Duodenal mucosa (tissue), 2 donors: ENCODE measurements at regions not wholly inside any gene's neighbourhood (a gene's known extent, or its start where the extent isn't known, plus 50 kb on each side); places are given as distances from the start of the nearest gene placed in this dataset.

ENCODE experiments used
- H3K27ac ChIP-seq: one replicate; pipeline ENCODE4 v1.7.0; 2013; ENCODE audit warnings: low read depth, low read length
- H3K27me3 ChIP-seq, 2 donors: one replicate each; pipeline ENCODE4 v1.7.0; 2013; ENCODE audit warnings: low read length in 2 of 2, control low read depth in 1 of 2; ENCODE audit not compliant: insufficient read depth in 2 of 2, control insufficient read depth in 1 of 2
- H3K36me3 ChIP-seq, 2 donors: one replicate each; pipeline ENCODE4 v1.7.0; 2013; ENCODE audit warnings: low read length in 2 of 2, control low read depth in 1 of 2; ENCODE audit not compliant: insufficient read depth in 2 of 2, control insufficient read depth in 1 of 2
- H3K4me1 ChIP-seq, 2 donors: one replicate each; pipeline ENCODE4 v1.7.0; 2013; ENCODE audit warnings: low read length in 2 of 2, control low read depth in 1 of 2; ENCODE audit not compliant: insufficient read depth in 2 of 2, control insufficient read depth in 1 of 2
- H3K4me3 ChIP-seq, 2 donors: one replicate each; pipeline ENCODE4 v1.7.0; 2013; ENCODE audit warnings: low read length in 2 of 2, low read depth in 1 of 2
- H3K9ac ChIP-seq, 2 donors: one replicate each; pipeline ENCODE4 v1.7.0; 2013; ENCODE audit warnings: low read length in 2 of 2, low read depth in 1 of 2
- H3K9me3 ChIP-seq, 2 donors: one replicate each; pipeline ENCODE4 v1.7.0; 2013; ENCODE audit warnings: low read length in 2 of 2, control low read depth in 1 of 2; ENCODE audit not compliant: control insufficient read depth in 1 of 2

DNA sequence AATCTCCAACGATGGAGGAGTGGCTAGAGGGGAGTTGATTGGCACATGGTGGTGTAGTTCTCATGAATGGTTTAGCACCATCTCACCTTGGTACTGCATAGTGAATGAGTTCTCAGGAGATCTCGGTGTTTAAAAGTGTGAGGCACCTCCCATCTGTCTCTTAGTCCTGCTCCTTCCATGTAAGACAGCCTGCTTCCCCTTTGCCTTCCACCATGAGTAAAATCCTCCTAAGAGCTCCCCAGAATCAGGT is 428.8 kb upstream of the MAF start:
- H3K9ac ChIP-seq = no peak overlapping the region

DNA sequence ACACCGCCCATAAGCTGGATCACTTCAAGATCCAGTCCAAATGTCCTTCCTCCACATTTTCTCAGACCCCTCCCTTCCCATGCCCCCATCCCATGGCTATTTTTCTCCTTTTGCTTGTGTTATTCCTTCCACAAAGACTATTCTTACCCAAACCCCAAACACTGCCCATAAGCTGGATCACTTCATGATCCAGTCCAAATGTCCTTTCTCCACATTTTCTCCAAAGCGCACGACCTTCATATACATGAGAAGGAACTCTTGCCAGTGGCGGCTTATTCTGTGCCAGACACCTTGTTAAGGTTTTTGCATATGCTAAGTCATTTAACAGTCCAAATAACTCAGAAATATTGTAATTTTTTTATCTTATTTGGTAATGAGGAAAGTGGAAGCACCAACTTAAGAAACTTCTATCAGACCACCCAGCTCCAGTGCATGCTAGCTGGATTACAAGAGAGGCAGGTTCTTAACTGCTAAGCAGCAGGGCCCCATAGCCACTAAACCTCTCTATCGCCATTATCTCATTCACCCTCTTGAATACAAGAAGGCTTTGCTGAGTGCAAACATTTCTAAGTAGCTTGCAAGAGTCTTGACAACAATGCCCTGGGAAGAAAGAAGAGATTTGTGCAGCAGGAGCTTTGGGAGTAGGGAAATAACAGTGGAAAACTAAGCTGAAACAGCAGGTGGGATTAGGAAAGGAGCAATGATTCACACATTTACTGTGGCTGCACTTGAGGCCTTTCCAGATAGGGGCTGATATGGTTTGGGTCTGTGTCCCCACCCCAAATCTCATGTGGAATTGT is 428.2 kb upstream of the MAF start:
- no peaks in the 10 kb centered on the region for H3K9me3 ChIP-seq
- no peaks in the 10 kb centered on the region for H3K27me3 ChIP-seq
- no peak overlapping the region for H3K27ac ChIP-seq
- H3K9ac ChIP-seq = no peak overlapping the region
- H3K4me3 ChIP-seq = no peak overlapping the region
- no peaks in the 10 kb centered on the region for H3K36me3 ChIP-seq
- H3K4me1 ChIP-seq = peaks cover 5 to 27% of the 10 kb centered on the region in 2 donors

More for the DNA sequence above, 428.8 kb upstream of the MAF start:
- Histone ChIP-seq H3K27ac (no peak overlapping the region), H3K9me3 (no peaks in the 10 kb centered on the region), H3K4me3 (no peak overlapping the region), H3K4me1 (peaks cover 5 to 27% of the 10 kb centered on the region in 2 donors), H3K36me3 (no peaks in the 10 kb centered on the region), H3K27me3 (no peaks in the 10 kb centered on the region)

GRCh38 chr16:80027007-80027965 is 426.7 kb upstream of the MAF start:
- no peaks in the 10 kb centered on the region for H3K9me3 ChIP-seq
- H3K36me3 ChIP-seq = no peaks in the 10 kb centered on the region
- H3K27me3 ChIP-seq = no peaks in the 10 kb centered on the region
- peak overlapping the region in 1 of 2 donors; percentile 45 for H3K9ac ChIP-seq
- H3K4me1 ChIP-seq = peaks cover 5 to 27% of the 10 kb centered on the region in 2 donors
- peak overlapping the region in 1 of 2 donors; percentile 47 for H3K4me3 ChIP-seq
- H3K27ac ChIP-seq = no peak overlapping the region

- Histone ChIP-seq H3K9me3 (no peaks in the 10 kb centered on the region), H3K4me3 (no peak overlapping the region), H3K4me1 (peaks cover 5 to 27% of the 10 kb centered on the region in 2 donors), H3K36me3 (no peaks in the 10 kb centered on the region), H3K9ac (no peak overlapping the region), H3K27ac (no peak overlapping the region), H3K27me3 (no peaks in the 10 kb centered on the region)
Observed at GRCh38 chr16:80025236-80025635, 424.7 kb upstream of the MAF start.

- Histone ChIP-seq H3K4me1 (peaks cover 5 to 27% of the 10 kb centered on the region in 2 donors), H3K36me3 (no peaks in the 10 kb centered on the region), H3K4me3 (no peak overlapping the region), H3K27ac (no peak overlapping the region), H3K9ac (no peak overlapping the region), H3K27me3 (no peaks in the 10 kb centered on the region), H3K9me3 (no peaks in the 10 kb centered on the region)
Observed at GRCh38 chr16:80024443-80024842, 423.9 kb upstream of the MAF start.

DNA sequence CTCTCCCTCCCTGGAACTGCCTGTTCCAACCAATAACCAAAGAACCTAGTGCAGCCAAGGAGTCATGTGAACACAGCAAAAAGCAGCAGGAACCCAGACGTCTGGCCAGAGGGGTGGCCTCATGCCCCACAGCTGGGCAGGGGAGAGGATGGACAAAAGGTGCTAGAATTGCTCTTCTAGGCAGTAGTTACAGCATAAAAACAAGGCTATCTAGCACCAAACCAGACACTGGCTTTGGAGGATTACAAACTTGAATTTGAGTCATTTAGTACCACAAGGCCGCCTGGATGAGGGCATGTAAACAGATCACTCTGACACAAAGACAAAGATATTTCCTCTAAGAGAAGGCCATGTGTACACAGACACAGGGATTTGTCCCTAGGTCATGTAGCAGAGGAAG is 423.3 kb upstream of the MAF start:
- H3K27ac ChIP-seq = no peak overlapping the region
- peaks cover 5 to 27% of the 10 kb centered on the region in 2 donors for H3K4me1 ChIP-seq
- H3K9me3 ChIP-seq = no peaks in the 10 kb centered on the region
- no peaks in the 10 kb centered on the region for H3K27me3 ChIP-seq
- H3K36me3 ChIP-seq = no peaks in the 10 kb centered on the region
- no peak overlapping the region for H3K4me3 ChIP-seq
- no peak overlapping the region for H3K9ac ChIP-seq

DNA sequence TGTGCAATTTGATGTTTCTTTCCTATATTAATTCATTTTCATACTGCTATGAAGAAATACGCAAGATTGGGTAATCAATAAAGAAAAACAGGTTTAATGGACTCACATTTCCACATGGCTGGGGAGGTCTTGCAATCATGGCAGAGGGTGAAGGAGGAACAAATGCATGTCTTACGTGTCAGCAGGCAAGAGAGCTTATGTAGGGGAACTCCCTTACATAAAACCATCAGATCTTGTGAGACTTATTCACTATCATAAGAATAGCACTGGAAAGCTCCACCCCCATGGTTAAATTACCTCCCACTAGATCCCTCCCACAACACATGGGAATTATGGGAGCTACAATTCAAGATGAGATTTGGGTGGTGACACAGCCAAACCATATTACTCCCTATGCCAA is 418.9 kb upstream of the MAF start:
- Histone ChIP-seq H3K27me3 (no peaks in the 10 kb centered on the region), H3K4me3 (no peak overlapping the region), H3K27ac (no peak overlapping the region), H3K9me3 (no peaks in the 10 kb centered on the region), H3K4me1 (peaks cover 0 to 1% of the 10 kb centered on the region in 2 donors), H3K36me3 (no peaks in the 10 kb centered on the region), H3K9ac (no peak overlapping the region)

GRCh38 chr16:80018466-80018865 is 417.9 kb upstream of the MAF start:
- no peaks in the 10 kb centered on the region for H3K9me3 ChIP-seq
- H3K36me3 ChIP-seq = no peaks in the 10 kb centered on the region
- H3K9ac ChIP-seq = no peak overlapping the region
- no peaks in the 10 kb centered on the region for H3K4me1 ChIP-seq
- no peaks in the 10 kb centered on the region for H3K27me3 ChIP-seq
- H3K27ac ChIP-seq = no peak overlapping the region
- H3K4me3 ChIP-seq = no peak overlapping the region

- no peaks in the 10 kb centered on the region for H3K9me3 ChIP-seq
- no peak overlapping the region for H3K4me3 ChIP-seq
- no peaks in the 10 kb centered on the region for H3K4me1 ChIP-seq
- H3K27ac ChIP-seq = no peak overlapping the region
- no peaks in the 10 kb centered on the region for H3K27me3 ChIP-seq
- H3K9ac ChIP-seq = no peak overlapping the region
- no peaks in the 10 kb centered on the region for H3K36me3 ChIP-seq
Observed at GRCh38 chr16:80016731-80017326, 416.3 kb upstream of the MAF start.

DNA sequence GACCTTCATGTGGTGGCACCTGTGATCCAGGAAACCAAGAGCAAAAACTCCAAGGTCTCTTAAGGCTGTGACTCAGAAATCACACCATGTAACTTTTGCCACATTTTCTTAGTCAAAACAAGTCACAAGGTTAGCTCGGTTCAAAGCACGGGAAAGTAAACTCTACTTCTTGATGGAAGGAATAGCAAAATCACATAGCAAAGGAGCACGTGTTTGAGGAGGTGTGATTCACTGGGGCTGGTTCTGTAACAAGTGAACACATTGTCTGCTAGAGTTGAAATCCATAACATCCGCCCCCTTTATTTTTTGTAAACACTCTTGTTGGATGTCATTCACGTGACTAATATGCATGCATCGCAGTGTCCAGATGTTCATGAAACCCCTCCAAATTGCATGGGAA is 415.0 kb upstream of the MAF start:
- Histone ChIP-seq H3K4me3 (no peak overlapping the region), H3K27me3 (no peaks in the 10 kb centered on the region), H3K27ac (no peak overlapping the region), H3K9me3 (no peaks in the 10 kb centered on the region), H3K36me3 (no peaks in the 10 kb centered on the region), H3K9ac (no peak overlapping the region), H3K4me1 (no peaks in the 10 kb centered on the region)
